Activated CD4-positive, alpha-beta T cell treated with anti-CD3 and anti-CD28 coated beads, Interleukin-2, amount 10 ng/mL, durations not matched to agents 24 days and 14 days (primary cell): ENCODE measurements at regions not wholly inside any gene's neighbourhood (a gene's known extent, or its start where the extent isn't known, plus 50 kb on each side); places are given as distances from the start of the nearest gene placed in this dataset.

Experiments used
- DNase-seq: peaks from one replicate; pipeline ENCODE4 v3.0.0; 2022
- H3K27ac Mint-ChIP-seq: one replicate; pipeline ENCODE4 v1.8.0; 2022; ENCODE audit warnings: mild to moderate bottlenecking, mixed read lengths
- H3K27me3 Mint-ChIP-seq: one replicate; pipeline ENCODE4 v1.8.0; 2022; ENCODE audit warnings: mixed read lengths
- H3K36me3 Mint-ChIP-seq: one replicate; pipeline ENCODE4 v1.8.0; 2022; ENCODE audit warnings: low read depth, mild to moderate bottlenecking, mixed read lengths
- H3K4me1 Mint-ChIP-seq: one replicate; pipeline ENCODE4 v1.8.0; 2021; ENCODE audit warnings: mixed read lengths
- H3K4me3 Mint-ChIP-seq: one replicate; pipeline ENCODE4 v1.8.0; 2022; ENCODE audit warnings: mild to moderate bottlenecking, moderate library complexity, mixed read lengths
- H3K9me3 Mint-ChIP-seq: one replicate; pipeline ENCODE4 v1.8.0; 2021; ENCODE audit warnings: mixed read lengths
- intact Hi-C: fragments of 100-400 bp; cut with micrococcal nuclease; formaldehyde crosslinking; loops from one replicate; pipeline ENCODE4 v1.15.1; 2023

DNA sequence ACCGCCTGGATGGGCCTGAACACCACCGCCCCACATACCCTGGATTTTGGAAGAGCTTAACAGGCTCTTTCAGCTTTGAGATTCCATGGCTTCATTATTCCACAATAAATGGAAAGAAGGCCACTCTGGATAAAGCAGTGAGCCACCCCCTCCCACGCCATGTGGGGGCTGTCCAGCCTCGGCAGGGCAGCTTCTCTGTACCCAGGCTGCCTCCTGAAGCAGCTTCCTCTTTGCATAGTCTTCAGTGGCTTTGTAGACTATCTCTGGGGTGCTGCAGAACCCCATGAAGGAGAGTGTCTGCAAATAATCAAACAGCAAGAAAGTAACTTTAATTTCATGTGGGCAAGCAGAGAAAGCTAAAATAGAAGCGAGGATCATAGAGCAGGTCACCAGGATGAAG lies 96.6 kb upstream of the NXT1 start:
- intact Hi-C loops: no loop called here
- Mint-ChIP-seq H3K36me3 (no peaks in the 10 kb centered on the region), H3K27ac (no peak overlapping the region), H3K9me3 (no peaks in the 10 kb centered on the region), H3K27me3 (no peaks in the 10 kb centered on the region), H3K4me1 (peaks cover 2% of the 10 kb centered on the region), H3K4me3 (no peak overlapping the region)
- DNase-seq: no peak

DNA sequence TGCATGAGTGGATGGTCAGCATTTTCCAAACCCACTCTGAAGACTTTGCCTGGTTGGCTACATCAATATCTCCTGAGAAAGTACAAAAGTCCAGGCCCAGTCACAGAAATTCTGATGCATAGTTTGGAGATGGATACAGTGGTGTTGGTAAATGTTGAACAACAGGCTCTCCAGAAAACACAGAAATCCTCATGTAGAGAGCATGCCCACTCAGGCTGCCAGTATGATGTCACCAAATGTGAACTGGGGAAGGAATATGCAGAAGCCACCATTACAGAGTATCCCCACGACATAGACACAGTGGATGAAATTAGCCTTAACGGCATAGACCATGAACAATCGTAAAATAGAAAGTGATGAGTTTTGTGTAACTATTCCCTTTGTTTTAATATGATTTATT lies 97.1 kb upstream of the NXT1 start:
- no peak for DNase-seq
- no peaks in the 10 kb centered on the region for H3K36me3 Mint-ChIP-seq
- intact Hi-C loops: no loop called here
- no peak overlapping the region for H3K4me3 Mint-ChIP-seq
- H3K27me3 Mint-ChIP-seq: no peaks in the 10 kb centered on the region
- no peaks in the 10 kb centered on the region for H3K9me3 Mint-ChIP-seq
- H3K27ac Mint-ChIP-seq: no peak overlapping the region
- H3K4me1 Mint-ChIP-seq: peaks cover under 1% of the 10 kb centered on the region

DNA sequence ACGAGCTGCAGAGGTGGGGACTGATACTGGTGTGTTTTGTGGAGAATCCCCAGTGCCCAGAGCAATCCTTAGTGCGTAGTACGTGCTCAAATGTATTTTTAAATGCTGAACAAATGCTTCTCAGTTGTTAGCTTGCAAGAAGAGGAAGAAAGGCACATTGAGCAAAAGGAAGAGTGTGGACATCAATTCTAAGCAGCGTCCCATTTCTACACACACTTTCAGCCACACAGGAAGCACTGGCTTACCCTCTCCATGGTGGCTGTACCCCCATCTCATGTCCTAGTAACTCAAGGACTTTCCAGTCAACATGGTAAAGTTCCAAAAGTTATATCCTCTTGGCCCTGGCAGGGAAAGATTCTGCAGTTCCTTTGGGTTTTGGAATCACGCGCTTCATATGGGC lies 98.8 kb upstream of the NXT1 start:
- Mint-ChIP-seq H3K4me3 (no peak overlapping the region), H3K27me3 (no peaks in the 10 kb centered on the region), H3K4me1 (no peaks in the 10 kb centered on the region), H3K9me3 (no peaks in the 10 kb centered on the region), H3K36me3 (no peaks in the 10 kb centered on the region), H3K27ac (no peak overlapping the region)
- intact Hi-C loops: no loop called here
- DNase-seq: no peak

DNA sequence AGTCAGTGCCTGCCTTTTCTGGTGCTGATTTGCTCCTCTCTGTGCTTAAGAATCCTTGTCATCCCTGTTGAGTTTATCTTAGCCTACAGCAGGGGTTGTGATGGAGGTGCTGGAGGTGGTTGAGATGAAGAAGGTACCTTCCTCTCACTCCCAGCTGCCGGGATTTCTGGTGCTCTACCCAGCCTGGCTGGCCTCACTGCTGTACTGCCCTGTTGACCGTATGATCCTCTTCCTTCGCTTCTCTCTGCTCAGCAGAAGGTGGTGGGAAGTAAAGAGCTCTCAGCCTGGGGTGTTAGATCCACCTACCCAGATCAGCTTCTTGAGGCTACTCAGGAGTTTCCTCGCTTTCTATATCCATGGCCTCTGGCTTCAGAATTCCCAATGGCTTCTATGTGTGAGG lies 101.0 kb upstream of the NXT1 start:
- Mint-ChIP-seq H3K36me3 (no peaks in the 10 kb centered on the region), H3K27me3 (no peaks in the 10 kb centered on the region), H3K27ac (no peak overlapping the region), H3K4me1 (no peaks in the 10 kb centered on the region), H3K9me3 (no peaks in the 10 kb centered on the region), H3K4me3 (no peak overlapping the region)
- no peak for DNase-seq
- intact Hi-C loops: loop anchor here (5.0 kb wide), 1 partner anchor 912 kb away; no protein-coding TSS in a partner anchor

DNA sequence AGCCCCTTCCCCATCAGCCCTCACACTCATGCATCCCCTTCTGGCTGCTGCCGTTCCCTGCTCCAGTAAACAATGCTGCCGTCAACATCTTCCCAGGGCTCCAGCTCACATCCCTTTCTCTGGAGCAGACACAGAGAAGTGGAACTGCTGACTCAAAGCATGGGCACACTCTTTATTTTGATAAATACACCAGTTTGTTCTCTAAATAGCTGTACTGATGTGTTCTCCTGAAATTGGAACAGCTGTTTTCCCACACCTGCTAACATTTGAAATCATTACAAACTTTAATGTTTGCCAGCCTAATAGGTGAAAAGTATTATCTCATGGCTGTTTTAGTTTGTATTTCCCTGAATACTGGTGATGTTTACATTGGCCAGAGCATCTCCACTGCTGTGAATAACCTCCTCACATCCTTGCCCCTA lies 102.1 kb upstream of the NXT1 start:
- no peak for DNase-seq

DNA sequence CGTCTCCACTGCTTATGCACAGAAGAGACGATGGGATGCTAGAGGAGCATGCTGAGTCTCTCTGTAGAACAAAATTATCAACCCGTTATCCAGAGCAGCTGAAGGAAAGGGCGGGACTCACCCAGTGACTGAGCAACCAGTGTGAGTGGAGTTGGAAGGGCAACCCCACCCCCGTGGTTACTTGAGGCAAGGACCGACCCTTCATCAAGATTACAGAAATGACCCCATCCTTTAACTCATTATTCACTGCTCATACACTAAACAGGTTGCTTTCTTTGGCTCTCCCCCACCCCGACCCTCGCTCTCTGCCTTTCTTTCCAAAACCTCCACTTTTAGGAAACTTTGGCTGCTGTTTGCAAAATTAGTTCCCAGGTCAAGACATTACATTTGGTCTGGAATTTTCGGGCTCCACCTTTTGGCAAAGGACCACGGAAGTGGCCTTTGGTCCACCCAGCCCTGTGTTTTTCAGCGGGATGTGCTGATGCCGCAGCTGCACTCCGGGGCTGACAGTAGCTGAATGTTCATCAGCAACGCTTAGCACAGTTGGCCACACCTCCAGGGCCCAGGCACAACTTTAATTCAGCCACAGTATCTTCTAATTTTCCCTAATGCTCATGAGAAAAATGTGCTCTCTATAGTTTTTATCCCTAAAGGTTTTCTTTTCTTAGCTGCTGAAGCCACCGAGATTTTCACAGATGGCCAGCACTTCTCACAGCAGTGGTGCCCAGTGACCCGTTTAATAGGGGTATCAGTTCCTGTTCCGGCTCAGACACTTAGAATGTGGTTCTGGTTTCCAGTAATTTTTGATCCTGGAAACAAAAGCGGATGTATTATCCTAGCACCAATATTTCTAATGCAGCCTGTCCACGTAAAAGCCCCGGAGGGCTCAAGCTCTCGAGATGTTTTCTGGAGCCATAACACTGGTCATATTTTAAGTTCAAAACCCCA lies 103.6 kb upstream of the NXT1 start:
- H3K27ac Mint-ChIP-seq: no peak overlapping the region
- H3K4me1 Mint-ChIP-seq: no peaks in the 10 kb centered on the region
- no peak for DNase-seq
- no peaks in the 10 kb centered on the region for H3K9me3 Mint-ChIP-seq
- H3K4me3 Mint-ChIP-seq: no peak overlapping the region
- intact Hi-C loops: loop anchor here (5.0 kb wide), 1 partner anchor 910 kb away; no protein-coding TSS in a partner anchor
- H3K27me3 Mint-ChIP-seq: no peaks in the 10 kb centered on the region
- H3K36me3 Mint-ChIP-seq: no peaks in the 10 kb centered on the region

More for the DNA sequence above, 102.1 kb upstream of the NXT1 start:
- Mint-ChIP-seq H3K9me3 (no peaks in the 10 kb centered on the region), H3K4me3 (no peak overlapping the region), H3K36me3 (no peaks in the 10 kb centered on the region), H3K4me1 (no peaks in the 10 kb centered on the region), H3K27me3 (no peaks in the 10 kb centered on the region), H3K27ac (no peak overlapping the region)
- intact Hi-C loops: loop anchor here (5.0 kb wide), 1 partner anchor 911 kb away; no protein-coding TSS in a partner anchor

DNA sequence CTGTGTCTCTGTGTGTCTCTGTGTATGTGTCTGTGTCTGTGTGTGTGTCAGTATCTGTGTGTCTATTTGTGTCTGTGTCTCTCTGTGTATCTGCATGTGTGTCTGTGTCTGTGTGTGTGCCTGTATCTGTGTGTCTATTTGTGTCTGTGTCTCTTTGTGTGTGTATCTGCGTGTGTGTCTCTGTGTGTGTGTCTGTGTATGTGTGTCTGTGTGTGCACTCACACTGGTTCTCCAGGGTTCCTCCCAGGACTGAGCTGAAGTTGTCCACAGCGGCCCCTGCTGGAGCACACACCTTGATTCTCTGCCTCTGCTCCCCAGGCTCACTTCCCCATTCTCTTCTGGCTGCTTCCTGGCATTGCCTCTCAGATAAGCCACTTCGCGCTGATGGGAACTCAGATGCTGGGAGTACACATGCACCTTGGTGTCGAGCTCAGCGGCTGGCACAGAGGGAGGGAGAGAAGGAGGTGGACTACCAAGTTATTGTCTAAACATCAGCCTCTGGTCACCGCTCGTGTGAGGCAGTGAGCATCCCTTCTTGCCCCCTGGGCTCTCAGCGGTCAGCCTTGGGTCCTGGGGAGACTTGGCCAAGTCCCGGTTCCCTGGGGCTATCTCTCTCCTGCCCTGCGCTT lies 104.9 kb upstream of the NXT1 start:
- Mint-ChIP-seq H3K27ac (no peak overlapping the region), H3K27me3 (peaks cover 2% of the 10 kb centered on the region), H3K4me1 (no peaks in the 10 kb centered on the region), H3K36me3 (no peaks in the 10 kb centered on the region), H3K4me3 (no peak overlapping the region), H3K9me3 (no peaks in the 10 kb centered on the region)
- DNase-seq: peak; percentile 75
- intact Hi-C loops: loop anchor here (5.0 kb wide), 1 partner anchor 908 kb away; no protein-coding TSS in a partner anchor

DNA sequence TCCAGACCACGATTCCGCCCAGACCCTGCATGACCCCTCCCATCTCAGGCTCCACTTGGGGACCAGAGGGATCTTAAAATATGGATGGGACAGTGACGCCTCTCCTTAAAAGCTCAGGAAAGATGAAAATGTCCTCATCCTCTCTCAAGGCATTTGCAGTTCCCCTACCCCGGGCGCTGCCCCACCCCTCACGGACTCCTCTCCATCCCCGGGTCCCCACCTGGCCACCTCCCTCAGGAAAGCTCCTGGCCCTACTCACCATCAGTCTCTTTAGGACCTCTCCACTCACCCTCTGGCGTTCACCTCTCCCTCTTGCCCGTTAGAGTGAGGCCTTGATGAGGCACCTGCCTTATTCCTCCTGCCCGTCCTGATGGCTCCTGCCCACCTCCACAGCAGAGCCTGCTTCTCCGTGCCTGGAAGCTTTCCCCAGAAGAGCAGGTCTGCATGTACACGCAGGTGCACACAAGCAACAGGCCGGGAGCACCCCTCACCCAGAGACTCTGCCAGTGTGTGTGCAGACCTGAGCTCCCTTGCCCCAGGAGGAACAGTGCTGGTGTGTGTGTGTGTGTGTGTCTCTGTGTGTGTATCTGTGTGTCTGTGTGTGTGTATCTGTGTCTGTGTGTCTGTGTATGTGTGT lies 105.6 kb upstream of the NXT1 start:
- Mint-ChIP-seq H3K9me3 (no peaks in the 10 kb centered on the region), H3K27ac (no peak overlapping the region), H3K27me3 (peaks cover 2% of the 10 kb centered on the region), H3K36me3 (no peaks in the 10 kb centered on the region), H3K4me1 (no peaks in the 10 kb centered on the region), H3K4me3 (no peak overlapping the region)
- no peak for DNase-seq
- intact Hi-C loops: loop anchor here (5.0 kb wide), 1 partner anchor 908 kb away; no protein-coding TSS in a partner anchor

DNA sequence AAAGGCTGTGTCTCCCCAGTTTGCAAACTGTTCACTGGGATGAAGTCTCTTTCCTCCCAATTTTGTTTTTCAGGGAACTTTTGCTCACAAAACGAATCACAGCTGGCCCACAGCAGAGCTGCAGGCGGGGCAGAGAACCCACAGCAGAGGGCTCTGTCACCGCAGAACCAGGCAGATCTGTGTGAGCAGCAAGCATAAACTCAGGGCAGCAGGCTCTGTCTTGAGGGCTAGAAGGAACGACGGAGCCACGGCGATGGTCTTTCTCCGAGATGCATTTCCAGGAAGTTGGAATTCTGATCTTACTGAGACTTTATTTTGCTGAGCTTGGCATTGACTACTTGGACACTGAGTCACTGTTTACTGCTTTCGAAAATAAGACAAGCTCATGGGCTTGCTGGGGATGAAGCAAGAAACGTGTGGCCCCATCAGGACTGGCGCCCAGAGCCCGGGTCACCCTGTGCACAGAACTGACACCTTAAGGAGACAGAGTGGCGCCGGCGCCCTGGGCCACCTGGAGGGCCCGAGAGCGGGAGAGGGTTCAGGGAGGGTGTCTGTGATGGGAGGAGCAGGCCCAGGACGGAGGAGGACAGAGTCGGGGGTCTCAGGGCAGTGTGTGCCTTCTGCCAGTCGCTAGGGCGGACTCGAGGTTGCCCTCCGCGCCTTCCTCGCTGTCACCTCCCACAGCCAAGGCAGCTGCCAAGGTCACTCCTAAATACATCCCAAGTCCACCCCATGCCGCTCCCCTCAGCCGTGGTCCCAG lies 106.3 kb upstream of the NXT1 start:
- H3K9me3 Mint-ChIP-seq: peaks cover 2% of the 10 kb centered on the region
- peaks cover 6% of the 10 kb centered on the region for H3K27me3 Mint-ChIP-seq
- H3K4me3 Mint-ChIP-seq: no peak overlapping the region
- no peak overlapping the region for H3K27ac Mint-ChIP-seq
- H3K36me3 Mint-ChIP-seq: no peaks in the 10 kb centered on the region
- H3K4me1 Mint-ChIP-seq: no peaks in the 10 kb centered on the region
- no peak for DNase-seq
- intact Hi-C loops: no loop called here

DNA sequence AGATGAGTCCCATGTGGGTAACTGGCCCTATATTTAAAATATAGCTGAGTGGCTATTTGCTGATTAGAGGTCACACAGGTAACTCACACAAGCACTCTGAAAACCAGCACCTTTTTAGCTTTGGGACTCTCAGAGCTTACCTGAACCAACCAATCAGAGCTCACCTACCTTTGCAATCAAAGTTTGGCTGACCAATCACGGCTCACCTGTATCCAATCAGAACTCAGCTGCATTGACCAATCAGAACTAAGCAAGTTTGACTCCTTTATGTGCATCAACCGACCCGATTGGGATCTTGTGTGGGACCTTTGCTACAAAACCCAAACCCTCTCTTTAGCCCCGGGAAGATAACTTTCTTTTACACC lies 106.8 kb upstream of the NXT1 start:
- H3K4me1 Mint-ChIP-seq: no peaks in the 10 kb centered on the region
- peaks cover 5% of the 10 kb centered on the region for H3K9me3 Mint-ChIP-seq
- no peak for DNase-seq

DNA sequence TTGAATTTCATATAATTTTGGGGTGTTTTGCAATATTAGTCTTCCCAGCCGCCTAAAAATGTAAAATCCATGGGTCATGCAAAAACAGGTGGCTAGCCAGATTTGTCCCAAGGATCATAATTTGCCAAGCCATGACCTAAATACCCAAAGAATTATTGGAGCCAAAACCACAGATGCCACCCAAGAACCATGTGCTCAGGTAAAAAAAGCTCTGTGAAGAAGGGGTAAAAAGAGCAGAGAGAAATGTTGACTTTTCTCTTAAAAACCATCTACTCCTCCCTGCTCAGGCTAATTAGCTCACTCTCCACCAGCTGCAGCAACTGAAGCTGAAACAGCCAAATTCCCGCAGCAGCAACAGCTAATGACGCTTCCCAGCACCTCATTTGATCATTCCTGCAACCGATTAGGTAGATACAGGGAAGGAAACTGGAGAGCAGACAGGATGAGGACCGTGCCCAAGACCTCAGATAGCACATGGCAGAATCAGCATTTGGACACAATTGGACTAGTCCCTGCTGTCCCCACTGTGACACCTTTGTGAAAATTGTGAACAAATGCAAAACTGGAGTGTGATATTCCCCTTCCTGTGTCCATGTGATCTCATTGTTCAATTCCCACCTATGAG lies 107.9 kb upstream of the NXT1 start:
- no peak overlapping the region for H3K27ac Mint-ChIP-seq
- H3K27me3 Mint-ChIP-seq: peaks cover 20% of the 10 kb centered on the region

More for the DNA sequence above, 106.8 kb upstream of the NXT1 start:
- Mint-ChIP-seq H3K4me3 (no peak overlapping the region), H3K27me3 (peaks cover 12% of the 10 kb centered on the region), H3K36me3 (no peaks in the 10 kb centered on the region), H3K27ac (no peak overlapping the region)
- intact Hi-C loops: no loop called here

DNA sequence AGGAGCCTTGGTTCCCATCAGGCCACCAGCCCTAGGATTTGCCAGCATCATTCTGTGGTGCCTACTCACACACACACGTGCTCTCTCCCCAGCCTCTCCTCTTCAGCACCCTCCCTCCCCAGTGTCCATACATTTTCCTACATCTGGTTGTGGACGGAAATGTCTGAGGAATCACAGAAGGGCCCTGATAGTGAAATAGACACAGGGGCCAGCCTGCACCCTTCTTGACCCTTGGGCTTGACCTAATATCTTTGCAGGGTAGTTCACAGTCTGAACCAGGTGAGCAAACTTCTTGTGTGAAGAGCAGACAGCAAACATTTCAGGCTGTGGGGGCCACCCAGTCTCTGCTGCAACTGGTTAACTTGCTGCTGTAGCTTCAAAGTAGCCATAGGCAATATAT lies 108.5 kb upstream of the NXT1 start:
- Mint-ChIP-seq H3K27ac (no peak overlapping the region), H3K9me3 (peaks cover 5% of the 10 kb centered on the region), H3K27me3 (peaks cover 23% of the 10 kb centered on the region), H3K36me3 (no peaks in the 10 kb centered on the region), H3K4me3 (no peak overlapping the region), H3K4me1 (no peaks in the 10 kb centered on the region)
- intact Hi-C loops: no loop called here
- no peak for DNase-seq

More for the DNA sequence above, 107.9 kb upstream of the NXT1 start:
- peaks cover 5% of the 10 kb centered on the region for H3K9me3 Mint-ChIP-seq
- H3K4me3 Mint-ChIP-seq: no peak overlapping the region
- H3K36me3 Mint-ChIP-seq: no peaks in the 10 kb centered on the region
- no peak for DNase-seq
- H3K4me1 Mint-ChIP-seq: no peaks in the 10 kb centered on the region
- intact Hi-C loops: no loop called here

DNA sequence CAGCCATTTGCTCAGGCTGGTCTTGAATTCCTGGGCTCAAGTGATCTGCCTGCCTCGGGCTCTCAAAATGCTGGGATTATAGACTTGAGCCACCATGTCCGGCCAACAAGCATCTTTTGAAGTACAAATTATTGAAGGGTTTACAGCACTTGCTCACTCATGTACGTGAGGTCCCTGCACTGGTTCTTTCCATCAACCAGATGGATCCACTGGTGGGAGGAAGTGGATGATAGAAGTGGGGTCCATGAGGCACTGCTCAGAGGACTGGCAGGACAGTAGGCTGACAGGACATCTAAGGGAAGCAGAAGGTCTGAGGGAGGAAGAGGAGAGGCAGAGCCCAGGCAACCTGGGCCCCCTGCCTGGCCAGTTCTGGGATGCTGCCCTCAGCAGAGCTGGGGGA lies 109.2 kb upstream of the NXT1 start:
- Mint-ChIP-seq H3K4me1 (no peaks in the 10 kb centered on the region), H3K36me3 (no peaks in the 10 kb centered on the region), H3K4me3 (no peak overlapping the region), H3K27me3 (peaks cover 23% of the 10 kb centered on the region), H3K9me3 (peaks cover 5% of the 10 kb centered on the region), H3K27ac (no peak overlapping the region)
- DNase-seq: no peak
- intact Hi-C loops: no loop called here
